ENCODE measurements at regions not wholly inside any gene's neighbourhood (a gene's known extent, or its start where the extent isn't known, plus 50 kb on each side); places are given as distances from the start of the nearest gene placed in this dataset.
A peak's percentile ranks its signal among the peaks of the same experiment; 100 is the strongest.
"Not testable (repeated sequence)": the region's sequence is repeated elsewhere in the genome, so short reads cannot be mapped to it uniquely, and the experiment has no call there.

DNA sequence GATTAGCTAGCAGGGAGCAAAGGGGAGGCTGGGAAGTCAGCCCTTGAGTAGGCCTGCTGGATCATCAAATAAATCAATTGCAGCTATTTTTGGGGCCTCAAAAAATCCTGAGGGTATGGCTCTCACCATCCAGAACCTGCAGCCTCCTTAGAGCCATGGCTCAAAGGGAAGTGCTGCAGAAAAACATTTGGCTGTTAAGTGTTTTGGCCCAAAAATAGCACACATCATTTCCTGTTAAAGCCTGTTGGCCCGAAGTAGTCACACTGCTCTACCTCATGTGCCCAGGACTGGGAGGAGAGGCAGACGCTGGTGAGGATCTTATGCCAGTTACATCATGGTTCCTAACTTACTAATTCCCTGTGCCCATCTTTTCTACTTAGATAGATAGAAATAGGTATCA lies 176.8 kb upstream of the PLGLB1 start:
- not testable (repeated sequence) for DNase-seq (ENCODE audit: low read depth)

- not testable (repeated sequence) for DNase-seq (ENCODE audit: low read depth)
Measured at GRCh38 chr2:87199228-87199627, 177.6 kb upstream of the PLGLB1 start.

DNA sequence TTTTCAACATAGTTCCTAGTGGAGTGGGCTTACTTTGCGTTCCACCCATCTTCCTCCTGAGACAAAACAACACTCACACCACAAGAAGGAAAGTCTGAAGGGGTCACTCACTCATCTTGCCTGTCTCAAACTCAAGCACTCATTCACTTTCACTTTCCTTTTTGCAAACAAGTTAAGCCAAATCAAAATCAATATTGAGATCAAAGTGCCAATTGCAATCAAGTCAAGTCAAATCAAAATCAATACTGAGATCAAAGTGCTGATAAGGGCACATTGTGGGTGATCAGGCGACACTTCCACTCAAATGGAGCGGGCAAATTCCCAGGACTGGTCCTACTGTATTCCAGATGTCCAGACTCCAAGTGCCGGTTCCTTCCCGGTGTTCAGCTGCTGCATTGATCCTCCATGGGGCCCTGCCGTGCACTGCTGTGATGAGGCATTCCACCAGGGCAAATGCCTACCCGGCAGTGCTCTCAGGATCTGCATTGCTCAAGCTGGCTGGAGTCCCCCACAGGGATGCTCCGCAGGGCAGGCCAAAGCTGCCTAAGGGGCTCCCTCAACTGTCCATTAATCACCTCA lies 183.0 kb upstream of the PLGLB1 start:
- not testable (repeated sequence) for DNase-seq (ENCODE audit: low read depth)

- not testable (repeated sequence) for DNase-seq (ENCODE audit: low read depth)
Measured at GRCh38 chr2:87212938-87213337, 191.3 kb upstream of the PLGLB1 start.

GRCh38 chr2:87217005-87217404 lies 195.4 kb upstream of the PLGLB1 start:
- DNase-seq (ENCODE audit: low read depth), result not testable (repeated sequence)

DNA sequence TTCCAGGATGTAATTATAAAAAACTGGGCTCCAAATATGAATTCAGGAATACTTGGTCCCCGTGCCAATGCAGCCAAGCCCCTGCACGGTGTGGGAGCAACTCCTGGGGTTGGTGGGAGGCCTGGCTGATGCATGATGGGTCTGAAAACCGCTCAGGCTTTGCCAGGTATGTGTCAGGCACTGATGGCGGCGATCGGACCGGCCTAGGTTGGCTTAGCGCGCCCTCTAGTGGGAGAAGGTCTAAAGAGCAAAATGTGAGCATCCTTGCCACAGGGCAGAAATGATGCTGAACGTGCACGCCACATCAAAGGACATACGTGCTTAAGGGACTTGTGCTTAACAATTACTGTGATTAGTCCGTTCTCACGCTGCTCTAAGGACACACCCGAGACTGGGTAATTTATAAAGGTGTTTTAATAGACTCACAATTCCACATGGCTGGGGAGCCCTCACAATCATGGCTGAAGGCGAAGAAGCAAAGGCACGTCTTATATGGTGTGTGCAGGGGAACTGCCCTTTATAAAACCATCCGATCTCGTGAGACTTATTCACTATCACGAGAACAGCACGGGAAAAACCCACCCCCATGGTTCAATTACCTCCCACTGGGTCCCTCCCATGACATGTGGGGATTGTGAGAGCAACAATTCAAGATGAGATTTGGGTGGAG lies 196.2 kb upstream of the PLGLB1 start:
- peak; percentile 62 for DNase-seq (ENCODE audit: low read depth)

GRCh38 chr2:87220651-87221050 lies 199.0 kb upstream of the PLGLB1 start:
- not testable (repeated sequence) for DNase-seq (ENCODE audit: low read depth)

DNA sequence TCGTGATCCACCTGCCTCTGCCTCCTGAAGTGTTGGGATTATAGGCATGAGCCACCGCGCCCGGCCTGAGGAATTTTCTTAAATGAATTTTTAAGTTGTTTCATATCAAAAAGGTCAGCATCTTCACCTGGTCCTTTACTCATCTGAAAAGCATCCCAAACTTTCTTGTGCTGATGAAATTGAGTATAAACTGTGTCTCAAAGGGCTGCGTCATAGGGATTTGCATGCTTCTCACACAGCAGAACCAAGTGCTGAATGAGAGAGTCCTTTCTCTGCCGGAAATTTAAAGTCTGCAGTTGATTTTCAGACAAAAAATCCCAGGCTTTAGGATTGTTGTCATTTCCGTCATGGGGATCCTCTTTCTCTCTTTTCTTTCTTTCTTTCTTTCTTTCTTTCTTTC lies 200.5 kb upstream of the PLGLB1 start:
- DNase-seq (ENCODE audit: low read depth), result not testable (repeated sequence)

DNA sequence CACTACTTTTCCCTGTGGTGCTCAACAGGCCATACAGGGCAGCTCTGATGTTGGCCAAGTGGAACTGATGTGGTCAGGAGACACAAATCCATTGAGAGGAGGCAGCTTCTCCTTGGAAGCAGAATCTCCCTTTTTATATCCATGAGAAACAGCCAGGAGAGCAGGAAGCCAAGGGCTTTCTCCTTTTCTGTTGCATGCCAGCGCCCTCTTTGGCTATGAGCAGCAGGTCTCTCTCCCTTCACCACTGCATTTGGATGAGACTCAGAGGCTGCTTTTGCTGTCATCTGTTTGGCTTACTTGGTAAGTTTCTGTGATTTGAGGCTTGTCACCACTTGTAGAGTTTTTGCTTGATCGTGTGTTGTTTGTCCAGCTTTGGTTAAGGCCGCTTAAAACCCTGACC lies 202.2 kb upstream of the PLGLB1 start:
- DNase-seq (ENCODE audit: low read depth), result not testable (repeated sequence)

DNA sequence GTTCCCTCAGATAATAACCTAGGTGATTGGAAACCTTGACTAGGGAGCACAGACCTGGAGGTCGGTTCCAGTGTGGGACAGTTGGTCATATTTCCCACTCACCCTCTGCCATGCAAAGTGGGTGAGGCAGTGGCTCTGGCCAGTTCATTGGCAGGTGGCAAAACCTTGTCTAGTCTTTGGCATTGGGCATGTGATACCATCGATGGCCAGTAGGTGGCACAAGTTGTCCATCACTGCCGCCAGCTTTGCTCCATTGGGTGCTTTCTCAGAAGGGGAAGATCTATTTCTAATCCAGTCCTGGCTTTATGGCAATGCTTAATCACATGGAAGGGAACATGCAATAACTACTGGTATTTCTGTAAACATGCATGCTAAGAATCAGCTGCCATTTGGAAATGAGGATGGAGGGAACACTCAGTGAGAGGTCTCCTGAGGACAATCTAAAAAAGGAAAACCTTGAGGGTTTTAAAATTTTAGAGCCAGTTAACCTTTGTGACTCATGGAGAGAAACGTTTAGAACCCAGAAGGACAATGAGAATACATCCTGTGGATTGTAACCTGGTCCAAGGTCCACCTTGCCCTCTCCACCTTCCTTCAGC lies 207.5 kb upstream of the PLGLB1 start:
- DNase-seq (ENCODE audit: low read depth), result not testable (repeated sequence)

- DNase-seq (ENCODE audit: low read depth), result not testable (repeated sequence)
Measured at GRCh38 chr2:87229964-87230363, 208.3 kb upstream of the PLGLB1 start.

- DNase-seq (ENCODE audit: low read depth), result not testable (repeated sequence)
Measured at GRCh38 chr2:87235333-87235981, 213.8 kb upstream of the PLGLB1 start.

DNA sequence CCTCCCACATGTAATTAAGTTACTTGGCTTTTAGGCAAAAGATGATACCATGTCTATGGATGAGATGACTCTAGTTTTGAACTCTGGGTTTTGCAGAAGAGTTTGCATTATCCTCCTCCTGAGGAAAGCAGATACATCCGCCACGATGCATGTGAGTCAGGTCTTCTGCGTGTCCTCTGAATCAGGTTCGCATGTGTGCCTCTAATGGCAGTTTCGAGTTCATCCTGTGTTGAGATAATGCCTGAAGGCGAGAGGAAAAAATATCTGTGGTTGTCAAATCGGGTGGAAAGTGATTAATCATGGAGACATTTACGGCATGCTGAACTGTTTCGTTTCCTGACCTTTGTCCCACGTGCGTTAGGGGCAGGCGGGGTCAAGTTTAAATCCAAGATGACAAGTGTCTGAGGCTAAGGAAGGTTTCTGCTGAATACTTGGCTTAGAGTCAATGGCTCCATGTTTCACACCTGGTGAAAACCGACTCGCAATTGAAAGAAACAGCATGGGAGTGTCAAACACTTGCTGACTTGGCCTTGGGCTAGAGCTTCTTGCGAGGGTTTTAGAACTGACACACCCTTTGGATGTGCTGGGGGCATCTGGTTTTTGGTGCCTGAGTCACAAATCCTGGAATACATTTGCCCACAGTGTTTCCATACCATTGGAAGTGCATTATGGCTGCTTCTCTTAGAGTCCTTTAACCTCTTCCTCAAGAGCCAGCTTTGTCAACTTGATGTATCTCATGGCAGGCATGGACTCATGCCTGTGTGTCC lies 216.1 kb upstream of the PLGLB1 start:
- not testable (repeated sequence) for DNase-seq (ENCODE audit: low read depth)

GRCh38 chr2:87239558-87240215 lies 218.0 kb upstream of the PLGLB1 start:
- not testable (repeated sequence) for DNase-seq (ENCODE audit: low read depth)

- not testable (repeated sequence) for DNase-seq (ENCODE audit: low read depth)
Measured at GRCh38 chr2:87246066-87246717, 224.5 kb upstream of the PLGLB1 start.

DNA sequence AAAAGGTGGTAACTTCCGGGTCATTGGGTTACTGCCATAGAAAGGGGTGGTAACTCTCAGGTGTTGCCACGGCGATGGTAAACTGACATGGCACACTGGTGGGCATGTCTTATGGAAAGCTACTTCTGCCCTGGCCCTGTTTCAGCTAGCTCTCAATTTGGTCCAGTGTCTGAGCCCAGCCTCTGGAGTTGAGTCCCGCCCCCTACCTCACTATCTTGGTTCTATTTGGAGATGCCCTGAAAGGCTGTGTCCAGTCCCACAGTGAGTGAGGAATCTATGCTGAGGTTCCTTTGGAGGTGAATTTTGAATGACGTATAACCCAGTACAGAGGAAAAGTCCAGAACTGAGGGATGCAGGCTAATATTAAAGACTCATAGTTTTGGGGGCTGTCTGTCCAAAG lies 230.4 kb upstream of the PLGLB1 start:
- not testable (repeated sequence) for DNase-seq (ENCODE audit: low read depth)

- not testable (repeated sequence) for DNase-seq (ENCODE audit: low read depth)
Measured at GRCh38 chr2:87254562-87254961, 232.9 kb upstream of the PLGLB1 start.

DNA sequence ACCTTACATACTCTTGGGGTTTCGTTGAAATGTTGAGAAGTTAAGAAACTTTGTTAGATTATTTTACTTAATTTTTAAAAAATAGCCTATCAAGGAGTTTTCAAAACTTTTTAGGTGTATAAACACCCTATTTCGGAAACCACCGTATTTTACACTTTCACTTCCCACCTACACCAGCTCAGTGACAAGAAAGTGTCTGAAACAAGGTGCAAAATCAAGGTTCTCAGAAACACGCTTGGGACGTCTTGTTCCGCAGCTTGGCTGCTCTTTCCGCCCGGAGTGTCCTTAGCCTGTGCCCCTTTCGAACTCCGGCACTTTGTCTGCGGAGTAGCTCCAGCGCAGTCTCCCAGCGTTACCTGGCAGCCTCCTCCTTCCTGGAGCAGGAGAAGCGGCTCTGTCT lies 233.8 kb upstream of the PLGLB1 start:
- not testable (repeated sequence) for DNase-seq (ENCODE audit: low read depth)

DNA sequence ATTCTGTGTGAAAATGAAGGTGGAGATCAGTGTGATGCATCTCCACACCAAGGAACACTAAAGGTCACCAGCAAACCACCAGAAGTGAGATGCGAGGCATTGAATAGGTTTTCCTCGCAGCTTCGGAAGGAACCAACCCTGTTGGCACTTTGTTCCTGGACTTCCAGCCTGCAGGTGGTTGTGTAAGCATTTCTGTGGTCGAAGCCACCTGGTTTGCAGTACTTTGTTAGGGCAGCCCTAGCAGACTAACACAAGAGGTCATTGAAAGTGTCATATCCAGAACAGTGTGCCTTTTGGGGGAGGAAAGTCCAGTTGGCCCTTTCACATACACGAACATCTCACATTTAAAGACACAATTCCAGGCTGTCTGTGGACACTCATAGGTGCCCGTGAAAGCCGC lies 237.2 kb upstream of the PLGLB1 start:
- not testable (repeated sequence) for DNase-seq (ENCODE audit: low read depth)

- DNase-seq (ENCODE audit: low read depth), result not testable (repeated sequence)
Measured at GRCh38 chr2:87262184-87262702, 240.6 kb upstream of the PLGLB1 start.
